Esophagus squamous epithelium (tissue), 5 donors: ENCODE measurements at regions not wholly inside any gene's neighbourhood (a gene's known extent, or its start where the extent isn't known, plus 50 kb on each side); places are given as distances from the start of the nearest gene placed in this dataset.

Experiments used
- DNase-seq: peaks from one replicate; lab custom pipeline; 2025; lab: John Stamatoyannopoulos, UW
- H3K27ac ChIP-seq, 4 donors: fragments of 200-600 bp; sonication (generic); one replicate each; pipeline ENCODE4 v1.5.1; 2016 to 2019; ENCODE audit warnings: mild to moderate bottlenecking in 1 of 4
- H3K27me3 ChIP-seq, 4 donors: fragments of 200-600 bp; sonication (generic); 1 replicate in 3 of 4; 2 replicates in 1 of 4; pipeline versions ENCODE4 v1.5.1 to v1.6.0; 2017 to 2021; ENCODE audit warnings: antibody characterized with exemption in 1 of 4
- H3K36me3 ChIP-seq, 3 donors: fragments of 200-600 bp; sonication (generic); one replicate each; pipeline ENCODE4 v1.5.1; 2016 to 2019
- H3K4me1 ChIP-seq, 3 donors: fragments of 200-600 bp; sonication (generic); one replicate each; pipeline ENCODE4 v1.5.1; 2017 to 2019
- H3K4me3 ChIP-seq, 4 donors: fragments of 200-600 bp; sonication (generic); 1 replicate in 3 of 4; 2 replicates in 1 of 4; pipeline ENCODE4 v1.5.1; 2016 to 2019; ENCODE audit warnings: mild to moderate bottlenecking in 2 of 4, moderate library complexity in 1 of 4
- H3K9me3 ChIP-seq, 3 donors: fragments of 200-600 bp; sonication (generic); one replicate each; pipeline ENCODE4 v1.5.1; 2016 to 2019
- POLR2A ChIP-seq, 4 donors: fragments of 450-650 bp; IDR thresholded peaks; one replicate each; pipeline ENCODE4 v1.6.1; 2017; ENCODE audit warnings: antibody characterized with exemption in 4 of 4, mild to moderate bottlenecking in 4 of 4, moderate library complexity in 3 of 4
- WGBS, 2 donors: methylation state at CpG; one replicate each; pipeline ENCODE4 v1.1.5; 2018; 5-methylcytosine and 5-hydroxymethylcytosine counted together
- intact Hi-C: fragments of 100-400 bp; cut with DNase I; formaldehyde crosslinking; loops from one replicate; pipeline ENCODE4 v1.15.0; 2022
- TF ChIP-seq, protein P1 (sequence below), 6 experiments: fragments of 450-650 bp in 4 of 6; fragments of 200-600 bp in 2 of 6; sonication (generic) in 2 of 6; IDR thresholded peaks; one replicate each; pipeline ENCODE4 v1.5.1; 2016 to 2019; ENCODE audit warnings: antibody characterized with exemption in 6 of 6, mild to moderate bottlenecking in 4 of 6, moderate library complexity in 4 of 6
- donor health status: DM: yes; HTN: yes; CAD: no.

DNA sequence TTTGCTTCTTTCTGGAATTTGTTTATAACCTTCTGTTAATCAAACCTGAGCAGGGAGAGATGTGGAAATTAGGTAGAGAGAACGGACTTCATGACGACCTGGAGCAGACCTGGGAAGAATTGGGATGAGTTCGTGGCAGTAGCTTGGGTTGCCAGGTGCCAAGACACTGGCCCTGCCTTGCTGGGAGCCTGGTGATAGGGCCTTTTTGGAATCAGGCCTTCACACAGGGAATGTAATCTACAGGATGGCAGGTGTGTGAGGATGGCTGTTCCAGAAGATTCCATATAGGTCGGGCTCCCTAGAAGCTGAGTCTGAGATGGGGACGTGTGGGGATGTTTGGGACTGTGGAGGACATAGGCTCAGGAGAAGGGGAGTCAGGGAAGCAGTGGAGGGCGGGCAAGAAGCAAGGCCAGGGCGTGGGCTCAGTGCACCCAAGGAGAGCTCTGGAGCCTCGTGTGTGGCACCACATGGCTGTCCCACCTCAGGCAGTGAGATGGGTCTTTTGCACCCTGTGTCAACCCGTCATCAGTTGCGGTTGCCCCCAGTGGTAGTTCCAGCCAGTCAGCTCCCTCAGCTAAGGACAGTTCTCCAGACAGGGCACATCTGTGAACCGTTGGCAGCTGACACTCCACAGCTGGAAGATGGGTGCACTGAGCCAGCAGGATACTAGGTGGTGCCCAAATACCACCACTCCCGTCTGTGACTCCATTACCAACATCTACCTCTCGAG, 395.9 kb downstream of the MATN1 start:
- intact Hi-C loops: no loop called here
- H3K4me3 ChIP-seq: no peak overlapping the region
- DNase-seq: no peak
- no peaks in the 10 kb centered on the region for H3K36me3 ChIP-seq
- no peaks in the 10 kb centered on the region for H3K9me3 ChIP-seq
- 71 to 73% methylated on average over 10 of the region's 13 CpGs for WGBS, 2 donors
- H3K4me1 ChIP-seq: no peaks in the 10 kb centered on the region
- no peak overlapping the region for H3K27ac ChIP-seq
- no peak for TF ChIP-seq POLR2A (IDR thresholded peaks at IDR 0.05)
- TF ChIP-seq, protein P1, sequence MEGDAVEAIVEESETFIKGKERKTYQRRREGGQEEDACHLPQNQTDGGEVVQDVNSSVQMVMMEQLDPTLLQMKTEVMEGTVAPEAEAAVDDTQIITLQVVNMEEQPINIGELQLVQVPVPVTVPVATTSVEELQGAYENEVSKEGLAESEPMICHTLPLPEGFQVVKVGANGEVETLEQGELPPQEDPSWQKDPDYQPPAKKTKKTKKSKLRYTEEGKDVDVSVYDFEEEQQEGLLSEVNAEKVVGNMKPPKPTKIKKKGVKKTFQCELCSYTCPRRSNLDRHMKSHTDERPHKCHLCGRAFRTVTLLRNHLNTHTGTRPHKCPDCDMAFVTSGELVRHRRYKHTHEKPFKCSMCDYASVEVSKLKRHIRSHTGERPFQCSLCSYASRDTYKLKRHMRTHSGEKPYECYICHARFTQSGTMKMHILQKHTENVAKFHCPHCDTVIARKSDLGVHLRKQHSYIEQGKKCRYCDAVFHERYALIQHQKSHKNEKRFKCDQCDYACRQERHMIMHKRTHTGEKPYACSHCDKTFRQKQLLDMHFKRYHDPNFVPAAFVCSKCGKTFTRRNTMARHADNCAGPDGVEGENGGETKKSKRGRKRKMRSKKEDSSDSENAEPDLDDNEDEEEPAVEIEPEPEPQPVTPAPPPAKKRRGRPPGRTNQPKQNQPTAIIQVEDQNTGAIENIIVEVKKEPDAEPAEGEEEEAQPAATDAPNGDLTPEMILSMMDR (IDR thresholded peaks at IDR 0.05): no peak
- H3K27me3 ChIP-seq: peaks cover 0 to 17% (median 0%) of the 10 kb centered on the region in 4 donors

DNA sequence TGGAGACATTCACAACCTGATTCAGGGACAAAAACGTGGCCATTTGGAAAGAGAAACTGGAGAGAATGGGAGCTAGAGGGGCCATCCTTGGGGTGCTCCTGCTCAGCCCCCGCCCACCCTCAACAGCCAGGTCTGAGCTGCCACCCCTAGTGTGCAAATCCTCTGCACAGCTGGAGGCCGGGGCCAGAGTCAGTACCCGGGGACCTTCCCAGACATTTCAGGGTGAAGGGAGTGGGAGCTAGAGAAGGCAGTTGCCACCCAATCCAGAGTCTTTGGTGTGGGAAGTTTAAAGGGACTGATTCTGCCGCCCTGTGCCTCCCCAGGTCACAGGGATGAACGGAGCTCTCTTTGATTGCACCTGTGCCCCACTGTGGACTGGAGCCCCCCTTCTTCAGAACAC, 397.4 kb downstream of the MATN1 start:
- H3K9me3 ChIP-seq: no peaks in the 10 kb centered on the region
- 63% methylated on average over 2 of the region's 6 CpGs; no CpG with 5 or more reads in 1 of the 2 donors for WGBS, 2 donors
- intact Hi-C loops: no loop called here
- TF ChIP-seq, protein P1 (IDR thresholded peaks at IDR 0.05): no peak
- no peak for TF ChIP-seq POLR2A (IDR thresholded peaks at IDR 0.05)
- no peaks in the 10 kb centered on the region for H3K36me3 ChIP-seq
- peaks cover 0 to 18% (median 0%) of the 10 kb centered on the region in 4 donors for H3K27me3 ChIP-seq
- no peak for DNase-seq
- no peak overlapping the region for H3K27ac ChIP-seq
- no peaks in the 10 kb centered on the region for H3K4me1 ChIP-seq
- no peak overlapping the region for H3K4me3 ChIP-seq

DNA sequence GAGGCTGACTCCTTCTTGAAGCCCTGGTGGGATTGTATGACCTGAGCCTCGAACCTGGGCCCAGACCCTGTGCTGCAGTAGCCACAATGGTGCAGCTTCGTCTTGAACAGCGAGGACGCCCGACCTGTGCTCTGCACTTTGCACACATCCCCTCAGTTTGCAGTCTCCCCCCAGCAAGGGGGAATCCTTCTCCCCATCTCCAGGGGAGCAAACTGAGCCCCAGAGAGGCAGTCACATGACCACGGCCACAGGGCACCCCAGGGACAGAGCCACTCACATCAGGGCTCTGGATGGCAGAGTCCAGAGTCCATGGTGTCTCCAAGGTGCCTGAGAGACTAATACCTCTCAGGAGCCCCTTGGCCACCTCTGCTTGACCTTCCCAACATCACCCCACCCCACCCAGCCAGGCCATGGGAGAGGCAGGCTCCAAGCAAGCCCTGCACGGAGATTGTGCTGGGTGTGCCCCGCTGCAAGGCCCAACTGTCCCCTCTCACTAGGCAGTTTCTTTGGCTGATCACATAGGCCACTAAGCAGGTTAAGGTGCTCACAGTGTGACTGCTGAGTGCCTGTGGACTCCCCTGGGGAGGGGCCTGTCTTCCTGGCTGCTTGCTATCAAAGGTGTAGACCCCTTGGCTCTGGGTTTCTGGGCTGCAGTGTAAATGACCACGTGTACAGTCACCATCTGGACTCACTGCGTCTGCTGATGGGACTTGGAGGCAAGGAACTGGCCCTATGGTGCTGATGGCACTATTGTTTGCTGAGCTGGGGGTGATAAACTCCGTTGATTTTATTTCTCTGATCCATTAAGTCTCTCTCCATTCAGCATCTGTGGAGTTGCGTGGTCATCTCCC, 398.1 kb downstream of the MATN1 start:
- H3K9me3 ChIP-seq: no peaks in the 10 kb centered on the region
- intact Hi-C loops: no loop called here
- H3K4me1 ChIP-seq: no peaks in the 10 kb centered on the region
- H3K36me3 ChIP-seq: no peaks in the 10 kb centered on the region
- H3K27ac ChIP-seq: no peak overlapping the region
- peaks cover 0 to 20% (median 0%) of the 10 kb centered on the region in 4 donors for H3K27me3 ChIP-seq
- DNase-seq: no peak
- WGBS, 2 donors: 81% methylated on average over 9 of the region's 12 CpGs; no CpG with 5 or more reads in 1 of the 2 donors
- no peak overlapping the region for H3K4me3 ChIP-seq
- TF ChIP-seq POLR2A (IDR thresholded peaks at IDR 0.05): no peak

DNA sequence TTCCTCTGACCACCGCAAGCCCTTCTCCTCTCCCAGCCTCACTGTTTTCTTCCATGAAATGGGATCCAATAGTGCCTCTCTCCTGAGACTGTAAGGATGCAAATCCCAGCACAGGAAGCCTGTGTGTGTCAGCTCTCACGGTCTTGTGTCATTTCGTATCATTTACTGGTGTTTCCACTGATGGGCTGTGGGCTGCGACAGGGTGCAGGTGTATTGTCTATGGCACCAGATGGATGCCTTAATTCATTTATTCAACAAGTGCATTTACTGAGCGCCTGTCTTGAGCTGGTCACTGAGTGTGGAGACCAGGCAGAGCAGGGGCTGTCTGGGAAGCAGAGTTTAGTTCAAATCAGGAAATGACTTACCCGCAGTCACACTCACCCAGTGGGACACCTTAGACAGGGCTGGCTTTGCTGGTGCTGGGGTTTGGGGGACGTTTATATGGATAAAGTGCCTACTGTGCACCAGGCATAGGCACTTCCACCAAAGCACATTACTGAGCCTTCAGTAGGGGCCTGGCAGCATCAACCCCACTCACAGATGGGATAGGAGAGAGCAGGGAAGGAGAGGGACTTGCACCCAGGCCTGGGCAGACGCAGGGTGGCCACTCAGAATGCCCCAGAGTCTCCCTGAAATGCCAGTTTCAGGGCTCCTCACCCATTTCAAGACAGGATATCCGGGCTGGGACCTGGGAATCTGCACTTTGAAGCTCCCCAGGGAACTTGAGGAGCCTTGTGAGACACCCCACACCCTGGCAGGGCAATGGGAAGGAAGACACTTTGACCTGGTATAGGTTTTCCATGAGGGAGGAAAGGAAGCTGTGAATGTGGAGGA, 398.9 kb downstream of the MATN1 start:
- Histone ChIP-seq H3K4me3 (no peak overlapping the region), H3K36me3 (no peaks in the 10 kb centered on the region), H3K27me3 (peaks cover 0 to 28% (median 0%) of the 10 kb centered on the region in 4 donors), H3K9me3 (no peaks in the 10 kb centered on the region), H3K27ac (no peak overlapping the region), H3K4me1 (no peaks in the 10 kb centered on the region)
- TF ChIP-seq, protein P1 (IDR thresholded peaks at IDR 0.05): no peak
- no peak for TF ChIP-seq POLR2A (IDR thresholded peaks at IDR 0.05)
- DNase-seq: no peak
- intact Hi-C loops: no loop called here
- 72 to 76% methylated on average over 4 to 7 of the region's 9 CpGs for WGBS, 2 donors

DNA sequence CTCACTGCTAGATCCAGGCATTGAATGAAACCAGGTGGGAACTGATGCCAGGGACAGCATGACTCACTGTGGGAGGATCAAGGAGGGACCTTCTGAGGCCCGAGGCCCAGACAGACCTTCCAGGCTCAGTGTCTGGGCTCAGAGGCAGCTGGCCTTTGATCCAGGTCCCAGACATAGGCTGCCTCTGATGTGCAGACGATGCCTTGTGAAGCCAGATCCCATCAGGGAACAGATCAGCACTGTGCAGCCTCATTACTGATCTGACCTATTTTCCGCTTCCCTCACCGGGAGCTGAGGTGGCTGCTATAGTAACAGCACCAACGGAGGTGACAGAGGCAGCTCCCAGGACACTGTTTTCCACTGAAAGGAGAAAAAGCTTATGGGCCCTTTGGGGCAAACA, 399.5 kb downstream of the MATN1 start:
- Histone ChIP-seq H3K27ac (no peak overlapping the region), H3K4me3 (no peak overlapping the region), H3K36me3 (no peaks in the 10 kb centered on the region), H3K9me3 (no peaks in the 10 kb centered on the region), H3K4me1 (no peaks in the 10 kb centered on the region), H3K27me3 (peaks cover 0 to 34% (median 0%) of the 10 kb centered on the region in 4 donors)
- TF ChIP-seq POLR2A (IDR thresholded peaks at IDR 0.05): no peak
- TF ChIP-seq, protein P1 (IDR thresholded peaks at IDR 0.05): no peak
- 31 to 48% methylated on average over 2 to 4 of the region's 5 CpGs for WGBS, 2 donors
- intact Hi-C loops: no loop called here
- no peak for DNase-seq
